CD4-positive, alpha-beta memory T cell (primary cell): ENCODE measurements at regions not wholly inside any gene's neighbourhood (a gene's known extent, or its start where the extent isn't known, plus 50 kb on each side); places are given as distances from the start of the nearest gene placed in this dataset.

Experiments
- CTCF ChIA-PET: fragments of 350-600 bp; sonication (Branson Sonifier 250); formaldehyde crosslinking; loops from one replicate; lab custom pipeline; 2021; ENCODE audit warnings: inconsistent platforms; ENCODE audit not compliant: partially characterized antibody; lab: Charles Lee
- POLR2A ChIA-PET: fragments of 350-600 bp; sonication (Branson Sonifier 250); formaldehyde crosslinking; loops from one replicate; lab custom pipeline; 2021; ENCODE audit not compliant: partially characterized antibody; lab: Charles Lee
- DNase-seq, 5 donors: peaks; one replicate each; pipeline versions ENCODE4 v3.0.0 to v3.0.0-alpha.2; 2020 to 2022; ENCODE audit warnings: mixed read lengths in 1 of 5
- H3K27ac ChIP-seq: one replicate; pipeline ENCODE4 v1.7.0; 2013; ENCODE audit warnings: low read depth, low read length
- H3K27me3 ChIP-seq: 2 replicates; pipeline ENCODE4 v1.7.0; 2013; ENCODE audit warnings: mild to moderate bottlenecking, low read length, moderate library complexity; ENCODE audit not compliant: insufficient read depth
- H3K36me3 ChIP-seq: 2 replicates; pipeline ENCODE4 v1.7.0; 2013; ENCODE audit warnings: mild to moderate bottlenecking, low read length, moderate library complexity; ENCODE audit not compliant: insufficient read depth
- H3K4me1 ChIP-seq: 2 replicates; pipeline ENCODE4 v1.7.0; 2013; ENCODE audit warnings: mild to moderate bottlenecking, low read length, moderate library complexity; ENCODE audit not compliant: insufficient read depth
- H3K4me3 ChIP-seq, 2 donors: one replicate each; pipeline ENCODE4 v1.7.0; 2013; ENCODE audit warnings: low read length in 2 of 2, mild to moderate bottlenecking in 1 of 2
- H3K9me3 ChIP-seq, 2 donors: one replicate each; pipeline ENCODE4 v1.7.0; 2013; ENCODE audit warnings: low read length in 2 of 2, control low read depth in 1 of 2; ENCODE audit not compliant: control insufficient read depth in 1 of 2
- H3K27ac Mint-ChIP-seq, 7 donors: one replicate each; pipeline ENCODE4 v1.8.0; 2020 to 2021; ENCODE audit warnings: mixed read lengths in 7 of 7, mild to moderate bottlenecking in 6 of 7, inconsistent platforms in 3 of 7, moderate library complexity in 3 of 7
- H3K27me3 Mint-ChIP-seq, 2 donors: one replicate each; pipeline ENCODE4 v1.8.0; 2020 to 2021; ENCODE audit warnings: mixed read lengths in 2 of 2
- H3K36me3 Mint-ChIP-seq, 2 donors: one replicate each; pipeline ENCODE4 v1.8.0; 2020 to 2021; ENCODE audit warnings: mixed read lengths in 2 of 2, inconsistent platforms in 1 of 2, mild to moderate bottlenecking in 1 of 2
- H3K4me1 Mint-ChIP-seq, 4 donors: one replicate each; pipeline ENCODE4 v1.8.0; 2020 to 2021; ENCODE audit warnings: mixed read lengths in 4 of 4, mild to moderate bottlenecking in 1 of 4
- H3K4me3 Mint-ChIP-seq, 8 donors: one replicate each; pipeline ENCODE4 v1.8.0; 2020 to 2021; ENCODE audit warnings: mixed read lengths in 8 of 8, mild to moderate bottlenecking in 7 of 8, moderate library complexity in 6 of 8, inconsistent platforms in 3 of 8
- H3K9me3 Mint-ChIP-seq, 8 donors: one replicate each; pipeline ENCODE4 v1.8.0; 2020 to 2021; ENCODE audit warnings: mixed read lengths in 8 of 8, mild to moderate bottlenecking in 5 of 8, inconsistent platforms in 3 of 8, moderate library complexity in 1 of 8
- intact Hi-C: fragments of 100-400 bp; cut with micrococcal nuclease; formaldehyde crosslinking; loops from one replicate; pipeline ENCODE4 v1.15.1; 2023

- intact Hi-C loops = no loop called here
- DNase-seq = no peak
- POLR2A ChIA-PET = no interaction called here
These were observed 148.7 kb downstream of the DICER1 start for GRCh38 chr14:95008445-95009217.

GRCh38 chr14:95007921-95008320, 149.4 kb downstream of the DICER1 start:
- H3K4me3 Mint-ChIP-seq = no peak overlapping the region
- DNase-seq = no peak
- no peaks in the 10 kb centered on the region for H3K4me1 ChIP-seq
- no peaks in the 10 kb centered on the region for H3K9me3 Mint-ChIP-seq
- H3K27me3 ChIP-seq = no peaks in the 10 kb centered on the region
- no peaks in the 10 kb centered on the region for H3K36me3 Mint-ChIP-seq
- no peaks in the 10 kb centered on the region for H3K36me3 ChIP-seq
- intact Hi-C loops = no loop called here
- no peaks in the 10 kb centered on the region for H3K4me1 Mint-ChIP-seq
- POLR2A ChIA-PET = no interaction called here
- H3K27ac Mint-ChIP-seq = no peak overlapping the region
- no peak overlapping the region for H3K27ac ChIP-seq
- peaks cover 11 to 12% of the 10 kb centered on the region in 2 donors for H3K27me3 Mint-ChIP-seq
- no peaks in the 10 kb centered on the region for H3K9me3 ChIP-seq
- CTCF ChIA-PET = no interaction called here
- H3K4me3 ChIP-seq = no peak overlapping the region

More at GRCh38 chr14:95008445-95009217, 148.7 kb downstream of the DICER1 start:
- Histone ChIP-seq H3K4me3 (no peak overlapping the region), H3K4me1 (no peaks in the 10 kb centered on the region), H3K9me3 (no peaks in the 10 kb centered on the region), H3K36me3 (no peaks in the 10 kb centered on the region), H3K27ac (no peak overlapping the region), H3K27me3 (no peaks in the 10 kb centered on the region)
- Mint-ChIP-seq H3K27ac (no peak overlapping the region), H3K4me3 (no peak overlapping the region), H3K9me3 (no peaks in the 10 kb centered on the region), H3K4me1 (no peaks in the 10 kb centered on the region), H3K36me3 (no peaks in the 10 kb centered on the region), H3K27me3 (peaks cover 11 to 14% of the 10 kb centered on the region in 2 donors)
- CTCF ChIA-PET = no interaction called here

- H3K4me1 Mint-ChIP-seq = no peaks in the 10 kb centered on the region
- no peaks in the 10 kb centered on the region for H3K9me3 Mint-ChIP-seq
- CTCF ChIA-PET = no interaction called here
- Histone ChIP-seq H3K4me1 (no peaks in the 10 kb centered on the region), H3K27ac (no peak overlapping the region), H3K36me3 (no peaks in the 10 kb centered on the region), H3K9me3 (no peaks in the 10 kb centered on the region), H3K4me3 (no peak overlapping the region), H3K27me3 (no peaks in the 10 kb centered on the region)
- POLR2A ChIA-PET = no interaction called here
- no peak overlapping the region for H3K27ac Mint-ChIP-seq
- intact Hi-C loops = no loop called here
- H3K36me3 Mint-ChIP-seq = no peaks in the 10 kb centered on the region
- H3K27me3 Mint-ChIP-seq = peaks cover 7 to 12% of the 10 kb centered on the region in 2 donors
- DNase-seq = no peak
- no peak overlapping the region for H3K4me3 Mint-ChIP-seq
These were observed 150.8 kb downstream of the DICER1 start for GRCh38 chr14:95006479-95006878.

- Mint-ChIP-seq H3K4me1 (no peaks in the 10 kb centered on the region), H3K9me3 (no peaks in the 10 kb centered on the region), H3K4me3 (no peak overlapping the region), H3K36me3 (no peaks in the 10 kb centered on the region), H3K27me3 (peaks cover 7 to 12% of the 10 kb centered on the region in 2 donors), H3K27ac (no peak overlapping the region)
- Histone ChIP-seq H3K9me3 (no peaks in the 10 kb centered on the region), H3K27me3 (no peaks in the 10 kb centered on the region), H3K4me3 (no peak overlapping the region), H3K36me3 (no peaks in the 10 kb centered on the region), H3K4me1 (no peaks in the 10 kb centered on the region), H3K27ac (no peak overlapping the region)
- CTCF ChIA-PET = no interaction called here
- intact Hi-C loops = no loop called here
- POLR2A ChIA-PET = no interaction called here
- DNase-seq = no peak
These were observed 151.3 kb downstream of the DICER1 start for GRCh38 chr14:95006051-95006450.

- ChIA-PET POLR2A (no interaction called here), CTCF (no interaction called here)
- DNase-seq = no peak
- Mint-ChIP-seq H3K27ac (no peak overlapping the region), H3K9me3 (peaks cover 0 to 2% (median 0%) of the 10 kb centered on the region in 8 donors), H3K36me3 (no peaks in the 10 kb centered on the region), H3K4me1 (no peaks in the 10 kb centered on the region), H3K27me3 (peaks cover 12% of the 10 kb centered on the region in 2 donors), H3K4me3 (no peak overlapping the region)
- H3K9me3 ChIP-seq = no peaks in the 10 kb centered on the region
- H3K27ac ChIP-seq = no peak overlapping the region
- no peaks in the 10 kb centered on the region for H3K27me3 ChIP-seq
- no peaks in the 10 kb centered on the region for H3K4me1 ChIP-seq
- H3K4me3 ChIP-seq = no peak overlapping the region
- intact Hi-C loops = no loop called here
- H3K36me3 ChIP-seq = no peaks in the 10 kb centered on the region
These were observed 154.0 kb downstream of the DICER1 start for GRCh38 chr14:95003099-95003960.

- ChIA-PET CTCF (no interaction called here), POLR2A (no interaction called here)
- no peak overlapping the region for H3K27ac Mint-ChIP-seq
- Histone ChIP-seq H3K4me3 (no peak overlapping the region), H3K4me1 (no peaks in the 10 kb centered on the region), H3K9me3 (no peaks in the 10 kb centered on the region), H3K27me3 (no peaks in the 10 kb centered on the region), H3K27ac (no peak overlapping the region), H3K36me3 (no peaks in the 10 kb centered on the region)
- peaks cover 10 to 28% of the 10 kb centered on the region in 2 donors for H3K27me3 Mint-ChIP-seq
- no peak overlapping the region for H3K4me3 Mint-ChIP-seq
- no peak for DNase-seq
- no peaks in the 10 kb centered on the region for H3K36me3 Mint-ChIP-seq
- H3K9me3 Mint-ChIP-seq = peaks cover 0 to 2% (median 0%) of the 10 kb centered on the region in 8 donors
- intact Hi-C loops = no loop called here
- H3K4me1 Mint-ChIP-seq = no peaks in the 10 kb centered on the region
These were observed 158.6 kb downstream of the DICER1 start for GRCh38 chr14:94998685-94999084.

- Histone ChIP-seq H3K27me3 (no peaks in the 10 kb centered on the region), H3K9me3 (no peaks in the 10 kb centered on the region), H3K36me3 (no peaks in the 10 kb centered on the region), H3K4me1 (no peaks in the 10 kb centered on the region), H3K27ac (no peak overlapping the region), H3K4me3 (no peak overlapping the region)
- no peak overlapping the region for H3K27ac Mint-ChIP-seq
- H3K36me3 Mint-ChIP-seq = no peaks in the 10 kb centered on the region
- no peaks in the 10 kb centered on the region for H3K4me1 Mint-ChIP-seq
- peaks cover 0 to 2% (median 0%) of the 10 kb centered on the region in 8 donors for H3K9me3 Mint-ChIP-seq
- DNase-seq = no peak
- CTCF ChIA-PET = no interaction called here
- intact Hi-C loops = no loop called here
- no peak overlapping the region for H3K4me3 Mint-ChIP-seq
- POLR2A ChIA-PET = no interaction called here
- H3K27me3 Mint-ChIP-seq = peaks cover 10 to 28% of the 10 kb centered on the region in 2 donors
These were observed 159.2 kb downstream of the DICER1 start for GRCh38 chr14:94998110-94998509.
